ENCODE measurements at regions not wholly inside any gene's neighbourhood (a gene's known extent, or its start where the extent isn't known, plus 50 kb on each side); places are given as distances from the start of the nearest gene placed in this dataset.

GRCh38 chr11:27874998-27875830, 175.0 kb upstream of the BDNF start:
- H3K4me3 ChIP-seq (ENCODE audit: low read depth, low read length) = no peak overlapping the region
- DNase-seq (ENCODE audit: low read depth) = no peak
- no peak for TF ChIP-seq CTCF (IDR thresholded peaks at IDR 0.05; ENCODE audit: low read depth, low read length)
- TF ChIP-seq MYC (IDR thresholded peaks at IDR 0.05; ENCODE audit: low read depth, low read length) = no peak

GRCh38 chr11:27873664-27874063, 173.4 kb upstream of the BDNF start:
- H3K4me3 ChIP-seq (ENCODE audit: low read depth, low read length) = no peak overlapping the region
- TF ChIP-seq CTCF (IDR thresholded peaks at IDR 0.05; ENCODE audit: low read depth, low read length) (no peak), MAX (IDR thresholded peaks at IDR 0.05; ENCODE audit: low read depth, low read length) (no peak), MYC (IDR thresholded peaks at IDR 0.05; ENCODE audit: low read depth, low read length) (no peak), POLR2A (IDR thresholded peaks at IDR 0.05; ENCODE audit: extremely low read depth, insufficient read length) (no peak)
- no peak for DNase-seq (ENCODE audit: low read depth)

GRCh38 chr11:27871056-27871455, 170.8 kb upstream of the BDNF start:
- no peak overlapping the region for H3K4me3 ChIP-seq (ENCODE audit: low read depth, low read length)
- no peak for TF ChIP-seq CTCF (IDR thresholded peaks at IDR 0.05; ENCODE audit: low read depth, low read length)
- no peak for TF ChIP-seq POLR2A (IDR thresholded peaks at IDR 0.05; ENCODE audit: extremely low read depth, insufficient read length)
- TF ChIP-seq MYC (IDR thresholded peaks at IDR 0.05; ENCODE audit: low read depth, low read length) = no peak
- TF ChIP-seq MAX (IDR thresholded peaks at IDR 0.05; ENCODE audit: low read depth, low read length) = no peak
- DNase-seq (ENCODE audit: low read depth) = no peak

GRCh38 chr11:27869701-27870100, 169.4 kb upstream of the BDNF start:
- H3K4me3 ChIP-seq (ENCODE audit: low read depth, low read length) = no peak overlapping the region
- TF ChIP-seq CTCF (IDR thresholded peaks at IDR 0.05; ENCODE audit: low read depth, low read length) = no peak
- TF ChIP-seq MAX (IDR thresholded peaks at IDR 0.05; ENCODE audit: low read depth, low read length) = no peak
- no peak for TF ChIP-seq POLR2A (IDR thresholded peaks at IDR 0.05; ENCODE audit: extremely low read depth, insufficient read length)
- TF ChIP-seq MYC (IDR thresholded peaks at IDR 0.05; ENCODE audit: low read depth, low read length) = no peak
- no peak for DNase-seq (ENCODE audit: low read depth)

- no peak overlapping the region for H3K4me3 ChIP-seq (ENCODE audit: low read depth, low read length)
- DNase-seq (ENCODE audit: low read depth) = no peak
- TF ChIP-seq MAX (IDR thresholded peaks at IDR 0.05; ENCODE audit: low read depth, low read length) (no peak), POLR2A (IDR thresholded peaks at IDR 0.05; ENCODE audit: extremely low read depth, insufficient read length) (no peak), MYC (IDR thresholded peaks at IDR 0.05; ENCODE audit: low read depth, low read length) (no peak), CTCF (IDR thresholded peaks at IDR 0.05; ENCODE audit: low read depth, low read length) (no peak)
Measured at GRCh38 chr11:27868709-27869108, 168.5 kb upstream of the BDNF start.

Measured in NB4 (cell line).